SK-N-MC (cell line): ENCODE measurements at regions not wholly inside any gene's neighbourhood (a gene's known extent, or its start where the extent isn't known, plus 50 kb on each side); places are given as distances from the start of the nearest gene placed in this dataset.

Source experiments
- EZH2 ChIP-seq: fragments of 200-600 bp; sonication (generic); IDR thresholded peaks from one replicate; pipeline ENCODE4 v1.6.1; 2017; ENCODE audit warnings: antibody characterized with exemption
- POLR2AphosphoS5 ChIP-seq: IDR thresholded peaks from 2 replicates; pipeline ENCODE4 v1.6.1; 2012; ENCODE audit warnings: mild to moderate bottlenecking, low read depth, low read length, borderline replicate concordance

GRCh38 chr7:42832667-42833066 lies 79.2 kb downstream of the C7orf25 start:
- no peak for TF ChIP-seq POLR2AphosphoS5
- TF ChIP-seq EZH2, result no peak
